SK-N-SH (cell line): ENCODE measurements at regions not wholly inside any gene's neighbourhood (a gene's known extent, or its start where the extent isn't known, plus 50 kb on each side); places are given as distances from the start of the nearest gene placed in this dataset.

Source experiments
- CTCF ChIA-PET: fragments of 300-600, 350-600 bp; formaldehyde crosslinking; extraction: SDS; loops from one replicate; lab custom pipeline; 2021; lab: Yijun Ruan, JAX
- POLR2A ChIA-PET: fragments of 350-600 bp; sonication (Branson Sonifier 250); formaldehyde crosslinking; extraction: SDS; loops from one replicate; lab custom pipeline; 2020; ENCODE audit warnings: antibody characterized with exemption, inconsistent platforms; lab: Yijun Ruan, JAX
- DNase-seq: peaks from one replicate; pipeline ENCODE4 v3.0.0; 2012
- H2AFZ ChIP-seq: fragments of 200-600 bp; sonication (generic); 2 replicates; pipeline ENCODE4 v1.8.1; 2016; ENCODE audit warnings: antibody characterized with exemption, mild to moderate bottlenecking, low read depth
- H3F3A ChIP-seq: fragments of 200-600 bp; sonication (generic); replicated peaks from 2 replicates; pipeline ENCODE3; 2016; ENCODE audit warnings: antibody characterized with exemption, mild to moderate bottlenecking; ENCODE audit not compliant: insufficient read depth
- H3K27ac ChIP-seq, 2 experiments: fragments of 200-500 bp in 1 of 2; fragments of 200-600 bp in 1 of 2; sonication (Bioruptor generic) in 1 of 2; sonication (generic), shearing (Covaris generic) in 1 of 2; 2 replicates each; pipeline versions ENCODE4 v1.5.1 to v1.6.1; 2014 to 2016; ENCODE audit warnings: low read depth in 2 of 2, inconsistent platforms in 1 of 2, low read length in 1 of 2, mild to moderate bottlenecking in 1 of 2, mixed read lengths in 1 of 2
- H3K27me3 ChIP-seq: fragments of 200-600 bp; sonication (generic), shearing (Covaris generic); 2 replicates; pipeline ENCODE4 v1.6.1; 2016; ENCODE audit warnings: mixed run types; ENCODE audit not compliant: insufficient read depth
- H3K36me3 ChIP-seq, 2 experiments: fragments of 200-500 bp in 1 of 2; fragments of 200-600 bp in 1 of 2; sonication (Bioruptor generic) in 1 of 2; sonication (generic) in 1 of 2; replicated peaks in 1 of 2; 2 replicates each; pipeline versions ENCODE3 to v1.5.1; 2014 to 2016; ENCODE audit warnings: low read length in 1 of 2, mild to moderate bottlenecking in 1 of 2; ENCODE audit not compliant: insufficient read depth in 2 of 2, control insufficient read depth in 1 of 2
- H3K4me1 ChIP-seq, 2 experiments: fragments of 200-500 bp in 1 of 2; fragments of 200-600 bp in 1 of 2; sonication (Bioruptor generic) in 1 of 2; sonication (generic), shearing (Covaris generic) in 1 of 2; 2 replicates each; pipeline versions ENCODE4 v1.5.1 to v1.6.1; 2014 to 2016; ENCODE audit warnings: low read depth in 1 of 2, low read length in 1 of 2, mixed run types in 1 of 2; ENCODE audit not compliant: insufficient read depth in 2 of 2, control insufficient read depth in 1 of 2
- H3K4me2 ChIP-seq: fragments of 200-600 bp; sonication (generic), shearing (Covaris generic); 2 replicates; pipeline ENCODE4 v1.6.1; 2017; ENCODE audit warnings: mixed run types
- H3K4me3 ChIP-seq, 2 experiments: fragments of 200-500 bp in 1 of 2; fragments of 200-600 bp in 1 of 2; sonication (Bioruptor generic) in 1 of 2; sonication (generic), shearing (Covaris generic) in 1 of 2; 2 replicates each; pipeline versions ENCODE4 v1.5.1 to v1.8.1; 2014 to 2016; ENCODE audit warnings: low read depth in 2 of 2, inconsistent platforms in 1 of 2, low read length in 1 of 2, mild to moderate bottlenecking in 1 of 2, mixed read lengths in 1 of 2, moderate library complexity in 1 of 2
- H3K79me2 ChIP-seq: fragments of 200-600 bp; sonication (generic); 2 replicates; pipeline ENCODE4 v1.8.1; 2017; ENCODE audit warnings: mild to moderate bottlenecking; ENCODE audit not compliant: insufficient read depth
- H3K9ac ChIP-seq: fragments of 200-600 bp; sonication (generic); 2 replicates; pipeline ENCODE4 v1.6.1; 2017; ENCODE audit warnings: mixed run types
- H3K9me2 ChIP-seq: fragments of 200-600 bp; sonication (generic); 2 replicates; pipeline ENCODE4 v1.6.1; 2017; ENCODE audit warnings: mixed run types
- H3K9me3 ChIP-seq: fragments of 200-600 bp; sonication (generic); 2 replicates; pipeline ENCODE4 v1.6.1; 2017; ENCODE audit warnings: mixed run types, mild to moderate bottlenecking, moderate library complexity
- H4K20me1 ChIP-seq: fragments of 200-600 bp; sonication (generic); 2 replicates; pipeline ENCODE4 v1.6.1; 2017; ENCODE audit warnings: mild to moderate bottlenecking, mixed run types; ENCODE audit not compliant: insufficient read depth
- CHD2 ChIP-seq: fragments of 150-350 bp; IDR thresholded peaks from 2 replicates; pipeline ENCODE4 v1.6.1; 2018; ENCODE audit warnings: low read length; ENCODE audit not compliant: partially characterized antibody
- ELF1 ChIP-seq: IDR thresholded peaks from 2 replicates; pipeline ENCODE4 v1.4.0; 2012
- EP300 ChIP-seq, 2 experiments: IDR thresholded peaks; 2 replicates each; pipeline versions ENCODE4 v1.4.0 to v1.6.1; 2012; ENCODE audit warnings: borderline replicate concordance in 1 of 2, low read depth in 1 of 2, low read length in 1 of 2
- EZH2phosphoT487 ChIP-seq: fragments of 200-600 bp; sonication (generic); IDR thresholded peaks from 2 replicates; pipeline ENCODE4 v1.6.1; 2017; ENCODE audit warnings: low read depth, mixed run types, mild to moderate bottlenecking, antibody characterized with exemption, moderate library complexity, borderline replicate concordance
- FOSL2 ChIP-seq: IDR thresholded peaks from 2 replicates; pipeline ENCODE4 v1.4.0; 2012; ENCODE audit warnings: low read depth, mild to moderate bottlenecking, moderate library complexity, borderline replicate concordance
- FOXJ3 ChIP-seq: sonication (generic); formaldehyde crosslinking; IDR thresholded peaks from 2 replicates; pipeline ENCODE4 v1.5.1; 2020; ENCODE audit warnings: mild to moderate bottlenecking, missing genetic modification reagents
- GABPA ChIP-seq: IDR thresholded peaks from 2 replicates; pipeline ENCODE4 v1.4.0; 2012; ENCODE audit warnings: low read depth, mild to moderate bottlenecking
- JUND ChIP-seq: IDR thresholded peaks from 2 replicates; pipeline ENCODE4 v1.4.0; 2012
- MXI1 ChIP-seq: IDR thresholded peaks from 2 replicates; pipeline ENCODE4 v1.6.1; 2012; ENCODE audit warnings: mild to moderate bottlenecking, low read depth, low read length, improper control_type of control experiment
- NFIC ChIP-seq: IDR thresholded peaks from 2 replicates; pipeline ENCODE4 v1.4.0; 2012; ENCODE audit warnings: borderline replicate concordance
- NRF1 ChIP-seq: IDR thresholded peaks from 2 replicates; pipeline ENCODE4 v1.6.1; 2012; ENCODE audit warnings: low read depth, mild to moderate bottlenecking, low read length
- POLR2AphosphoS5 ChIP-seq: IDR thresholded peaks from 2 replicates; pipeline ENCODE4 v1.6.1; 2012; ENCODE audit warnings: low read depth, low read length
- RAD21 ChIP-seq: IDR thresholded peaks from 2 replicates; pipeline ENCODE4 v1.6.1; 2012; ENCODE audit warnings: mild to moderate bottlenecking, low read length
- RXRA ChIP-seq: IDR thresholded peaks from 2 replicates; pipeline ENCODE4 v1.4.0; 2012; ENCODE audit warnings: low read depth, mild to moderate bottlenecking, borderline replicate concordance
- SIN3A ChIP-seq: IDR thresholded peaks from 2 replicates; pipeline ENCODE4 v1.6.1; 2012; ENCODE audit warnings: low read depth, mild to moderate bottlenecking, low read length, moderate library complexity, borderline replicate concordance
- TCF12 ChIP-seq: IDR thresholded peaks from 2 replicates; pipeline ENCODE4 v1.4.0; 2012
- YY1 ChIP-seq: IDR thresholded peaks from 2 replicates; pipeline ENCODE4 v1.4.0; 2012; ENCODE audit warnings: low read depth, mild to moderate bottlenecking
- WGBS: methylation state at CpG from one replicate; pipeline ENCODE4 v1.1.6; 2017; ENCODE audit warnings: low lambda C conversion rate; 5-methylcytosine and 5-hydroxymethylcytosine counted together
- TF ChIP-seq, protein P1 (sequence below): fragments of 150-350 bp; IDR thresholded peaks from 2 replicates; pipeline ENCODE4 v1.6.1; 2016; ENCODE audit warnings: mild to moderate bottlenecking, low read depth, low read length
- TF ChIP-seq, protein P2 (sequence below): IDR thresholded peaks from 2 replicates; pipeline ENCODE4 v1.4.0; 2012; ENCODE audit warnings: low read depth
- TF ChIP-seq, protein P3 (sequence below): IDR thresholded peaks from 2 replicates; pipeline ENCODE4 v1.4.0; 2012; ENCODE audit warnings: low read depth, borderline replicate concordance
- TF ChIP-seq, protein P4 (sequence below): IDR thresholded peaks from 2 replicates; pipeline ENCODE4 v1.4.0; 2012; ENCODE audit warnings: low read depth, borderline replicate concordance
- TF ChIP-seq, protein P5 (sequence below): IDR thresholded peaks from 2 replicates; pipeline ENCODE4; 2012
- TF ChIP-seq, protein P6 (sequence below): IDR thresholded peaks from 2 replicates; pipeline ENCODE4 v1.6.1; 2012; ENCODE audit warnings: mild to moderate bottlenecking, low read depth, low read length, moderate library complexity

DNA sequence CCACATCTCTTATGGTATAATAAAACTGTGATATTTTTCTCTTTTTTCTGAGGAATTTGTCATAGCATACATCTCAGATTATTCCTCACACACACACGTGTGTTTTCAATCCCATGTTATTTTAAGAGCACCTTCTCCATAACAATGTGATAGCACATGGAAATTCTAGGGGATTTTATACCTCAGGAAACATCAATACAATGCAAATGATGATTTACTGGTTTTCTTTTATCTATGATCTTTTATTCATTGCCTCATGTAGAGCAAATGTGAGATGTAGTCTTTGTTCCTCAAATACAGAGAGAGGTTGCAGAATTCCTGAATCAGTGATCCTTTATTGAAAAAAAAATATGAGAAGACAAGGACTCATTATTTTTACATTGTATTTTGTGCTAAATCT, 128.3 kb upstream of the ROBO1 start (continued):
- TF ChIP-seq, protein P1, sequence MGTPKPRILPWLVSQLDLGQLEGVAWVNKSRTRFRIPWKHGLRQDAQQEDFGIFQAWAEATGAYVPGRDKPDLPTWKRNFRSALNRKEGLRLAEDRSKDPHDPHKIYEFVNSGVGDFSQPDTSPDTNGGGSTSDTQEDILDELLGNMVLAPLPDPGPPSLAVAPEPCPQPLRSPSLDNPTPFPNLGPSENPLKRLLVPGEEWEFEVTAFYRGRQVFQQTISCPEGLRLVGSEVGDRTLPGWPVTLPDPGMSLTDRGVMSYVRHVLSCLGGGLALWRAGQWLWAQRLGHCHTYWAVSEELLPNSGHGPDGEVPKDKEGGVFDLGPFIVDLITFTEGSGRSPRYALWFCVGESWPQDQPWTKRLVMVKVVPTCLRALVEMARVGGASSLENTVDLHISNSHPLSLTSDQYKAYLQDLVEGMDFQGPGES: no peak
- TF ChIP-seq CHD2 (no peak), RAD21 (no peak), TCF12 (no peak), SIN3A (no peak)

DNA sequence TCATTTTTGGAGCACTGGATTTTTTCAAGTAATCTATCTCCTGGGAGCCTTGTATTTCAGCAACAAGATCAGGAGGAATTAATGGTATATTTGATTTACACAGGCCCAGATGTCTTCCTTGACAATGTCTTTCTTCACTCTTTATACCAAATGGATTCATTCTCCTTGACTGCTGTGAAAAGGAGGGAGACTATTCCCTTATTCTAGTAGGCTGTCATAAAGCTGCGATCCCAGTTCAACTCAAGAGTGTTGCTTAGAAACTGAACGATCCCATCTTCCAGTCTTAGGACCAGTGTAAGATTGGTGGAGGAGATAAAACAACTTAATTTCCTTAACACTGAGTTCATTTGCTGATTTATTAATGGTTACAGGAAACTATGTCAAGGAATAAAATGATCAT, 119.4 kb upstream of the ROBO1 start:
- Histone ChIP-seq H4K20me1 (no peaks in the 10 kb centered on the region), H3K36me3 (no peaks in the 10 kb centered on the region), H3K4me1 (peaks cover 0 to 5% of the 10 kb centered on the region in 2 experiments; a peak in 2 of 4 replicates), H3K4me2 (no peak overlapping the region), H3K27me3 (no peaks in the 10 kb centered on the region), H3K9me2 (no peaks in the 10 kb centered on the region), H3K4me3 (no peak overlapping the region), H3K9ac (no peak overlapping the region), H3K9me3 (no peaks in the 10 kb centered on the region), H3K27ac (no peak overlapping the region), H2AFZ (no peak overlapping the region), H3F3A (no peaks in the 10 kb centered on the region), H3K79me2 (no peaks in the 10 kb centered on the region)
- no peak for TF ChIP-seq CHD2
- TF ChIP-seq, protein P2, sequence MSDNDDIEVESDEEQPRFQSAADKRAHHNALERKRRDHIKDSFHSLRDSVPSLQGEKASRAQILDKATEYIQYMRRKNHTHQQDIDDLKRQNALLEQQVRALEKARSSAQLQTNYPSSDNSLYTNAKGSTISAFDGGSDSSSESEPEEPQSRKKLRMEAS: no peak
- TF ChIP-seq, protein P3, sequence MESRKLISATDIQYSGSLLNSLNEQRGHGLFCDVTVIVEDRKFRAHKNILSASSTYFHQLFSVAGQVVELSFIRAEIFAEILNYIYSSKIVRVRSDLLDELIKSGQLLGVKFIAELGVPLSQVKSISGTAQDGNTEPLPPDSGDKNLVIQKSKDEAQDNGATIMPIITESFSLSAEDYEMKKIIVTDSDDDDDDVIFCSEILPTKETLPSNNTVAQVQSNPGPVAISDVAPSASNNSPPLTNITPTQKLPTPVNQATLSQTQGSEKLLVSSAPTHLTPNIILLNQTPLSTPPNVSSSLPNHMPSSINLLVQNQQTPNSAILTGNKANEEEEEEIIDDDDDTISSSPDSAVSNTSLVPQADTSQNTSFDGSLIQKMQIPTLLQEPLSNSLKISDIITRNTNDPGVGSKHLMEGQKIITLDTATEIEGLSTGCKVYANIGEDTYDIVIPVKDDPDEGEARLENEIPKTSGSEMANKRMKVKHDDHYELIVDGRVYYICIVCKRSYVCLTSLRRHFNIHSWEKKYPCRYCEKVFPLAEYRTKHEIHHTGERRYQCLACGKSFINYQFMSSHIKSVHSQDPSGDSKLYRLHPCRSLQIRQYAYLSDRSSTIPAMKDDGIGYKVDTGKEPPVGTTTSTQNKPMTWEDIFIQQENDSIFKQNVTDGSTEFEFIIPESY: no peak
- TF ChIP-seq, protein P4, sequence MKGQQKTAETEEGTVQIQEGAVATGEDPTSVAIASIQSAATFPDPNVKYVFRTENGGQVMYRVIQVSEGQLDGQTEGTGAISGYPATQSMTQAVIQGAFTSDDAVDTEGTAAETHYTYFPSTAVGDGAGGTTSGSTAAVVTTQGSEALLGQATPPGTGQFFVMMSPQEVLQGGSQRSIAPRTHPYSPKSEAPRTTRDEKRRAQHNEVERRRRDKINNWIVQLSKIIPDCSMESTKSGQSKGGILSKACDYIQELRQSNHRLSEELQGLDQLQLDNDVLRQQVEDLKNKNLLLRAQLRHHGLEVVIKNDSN: no peak
- no peak for TF ChIP-seq POLR2AphosphoS5
- no peak for TF ChIP-seq EP300 (IDR thresholded peaks at IDR 0.05; ENCODE audit: borderline replicate concordance in 1 of 2, low read depth in 1 of 2, low read length in 1 of 2)
- no peak for TF ChIP-seq RXRA
- TF ChIP-seq NRF1: no peak
- TF ChIP-seq RAD21: no peak
- TF ChIP-seq YY1: no peak
- TF ChIP-seq FOSL2: no peak
- TF ChIP-seq ELF1: no peak
- no peak for TF ChIP-seq MXI1
- TF ChIP-seq NFIC: no peak
- no peak for TF ChIP-seq FOXJ3 (CRISPR knock-in tag)
- TF ChIP-seq, protein P5, sequence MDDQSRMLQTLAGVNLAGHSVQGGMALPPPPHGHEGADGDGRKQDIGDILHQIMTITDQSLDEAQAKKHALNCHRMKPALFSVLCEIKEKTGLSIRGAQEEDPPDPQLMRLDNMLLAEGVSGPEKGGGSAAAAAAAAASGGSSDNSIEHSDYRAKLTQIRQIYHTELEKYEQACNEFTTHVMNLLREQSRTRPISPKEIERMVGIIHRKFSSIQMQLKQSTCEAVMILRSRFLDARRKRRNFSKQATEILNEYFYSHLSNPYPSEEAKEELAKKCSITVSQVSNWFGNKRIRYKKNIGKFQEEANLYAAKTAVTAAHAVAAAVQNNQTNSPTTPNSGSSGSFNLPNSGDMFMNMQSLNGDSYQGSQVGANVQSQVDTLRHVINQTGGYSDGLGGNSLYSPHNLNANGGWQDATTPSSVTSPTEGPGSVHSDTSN: no peak
- TF ChIP-seq, protein P6, sequence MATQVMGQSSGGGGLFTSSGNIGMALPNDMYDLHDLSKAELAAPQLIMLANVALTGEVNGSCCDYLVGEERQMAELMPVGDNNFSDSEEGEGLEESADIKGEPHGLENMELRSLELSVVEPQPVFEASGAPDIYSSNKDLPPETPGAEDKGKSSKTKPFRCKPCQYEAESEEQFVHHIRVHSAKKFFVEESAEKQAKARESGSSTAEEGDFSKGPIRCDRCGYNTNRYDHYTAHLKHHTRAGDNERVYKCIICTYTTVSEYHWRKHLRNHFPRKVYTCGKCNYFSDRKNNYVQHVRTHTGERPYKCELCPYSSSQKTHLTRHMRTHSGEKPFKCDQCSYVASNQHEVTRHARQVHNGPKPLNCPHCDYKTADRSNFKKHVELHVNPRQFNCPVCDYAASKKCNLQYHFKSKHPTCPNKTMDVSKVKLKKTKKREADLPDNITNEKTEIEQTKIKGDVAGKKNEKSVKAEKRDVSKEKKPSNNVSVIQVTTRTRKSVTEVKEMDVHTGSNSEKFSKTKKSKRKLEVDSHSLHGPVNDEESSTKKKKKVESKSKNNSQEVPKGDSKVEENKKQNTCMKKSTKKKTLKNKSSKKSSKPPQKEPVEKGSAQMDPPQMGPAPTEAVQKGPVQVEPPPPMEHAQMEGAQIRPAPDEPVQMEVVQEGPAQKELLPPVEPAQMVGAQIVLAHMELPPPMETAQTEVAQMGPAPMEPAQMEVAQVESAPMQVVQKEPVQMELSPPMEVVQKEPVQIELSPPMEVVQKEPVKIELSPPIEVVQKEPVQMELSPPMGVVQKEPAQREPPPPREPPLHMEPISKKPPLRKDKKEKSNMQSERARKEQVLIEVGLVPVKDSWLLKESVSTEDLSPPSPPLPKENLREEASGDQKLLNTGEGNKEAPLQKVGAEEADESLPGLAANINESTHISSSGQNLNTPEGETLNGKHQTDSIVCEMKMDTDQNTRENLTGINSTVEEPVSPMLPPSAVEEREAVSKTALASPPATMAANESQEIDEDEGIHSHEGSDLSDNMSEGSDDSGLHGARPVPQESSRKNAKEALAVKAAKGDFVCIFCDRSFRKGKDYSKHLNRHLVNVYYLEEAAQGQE: no peak
- no peak for TF ChIP-seq EZH2phosphoT487
- no peak for TF ChIP-seq GABPA
- TF ChIP-seq JUND: no peak
- POLR2A ChIA-PET: no interaction called here
- 47% methylated on average over 2 of the region's 2 CpGs for WGBS
- CTCF ChIA-PET: interaction anchor here (1.3 kb wide), 1 partner anchor 64 kb away, joined by 3 read pairs; no protein-coding TSS in a partner anchor
- no peak for DNase-seq
